ENCODE measurements at regions not wholly inside any gene's neighbourhood (a gene's known extent, or its start where the extent isn't known, plus 50 kb on each side); places are given as distances from the start of the nearest gene placed in this dataset.

DNA sequence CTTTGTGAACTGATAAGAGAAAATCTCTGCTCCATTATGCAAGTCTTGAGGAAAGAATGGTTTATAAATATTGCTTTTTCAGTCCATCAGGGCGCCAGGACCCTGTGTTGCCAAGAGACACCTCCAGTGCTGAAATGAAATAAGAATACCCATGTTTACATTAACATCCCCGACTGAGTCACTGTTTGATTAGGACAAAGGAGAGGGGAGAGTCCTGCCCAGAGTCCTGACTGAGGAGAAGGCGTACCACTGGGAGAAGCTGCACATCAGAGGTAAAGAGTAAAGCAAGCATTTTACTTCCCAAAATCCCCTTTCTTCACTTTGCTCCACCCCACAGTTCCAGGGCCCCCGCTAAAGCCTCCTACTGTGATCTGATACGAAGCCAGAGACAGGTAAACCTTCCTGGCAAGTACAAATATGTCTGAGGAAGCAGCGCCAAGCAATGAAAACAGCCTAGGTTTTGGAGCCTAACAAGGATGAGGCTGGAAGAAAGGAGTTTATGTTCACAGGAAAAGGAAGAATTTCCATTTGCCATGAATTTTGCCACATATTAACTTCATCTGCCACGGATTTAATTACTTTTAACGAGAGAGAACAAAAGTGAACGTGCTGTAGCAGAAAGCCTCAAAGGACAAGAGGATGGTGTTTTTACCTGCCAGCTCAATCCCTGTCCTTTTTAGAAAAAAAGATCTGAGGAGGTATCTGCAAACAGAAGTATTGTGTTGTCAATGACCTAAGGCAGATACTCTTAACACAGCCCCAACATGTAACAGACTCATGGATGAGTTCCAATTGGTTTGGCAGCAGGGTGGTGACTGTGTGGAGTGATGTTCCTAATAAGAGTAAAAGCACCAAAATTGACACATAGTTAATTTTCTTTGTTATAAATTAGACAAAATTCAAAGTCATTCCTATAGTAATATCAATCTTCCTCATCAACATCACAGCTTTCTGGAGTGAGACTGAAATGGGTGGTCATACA, 209.4 kb upstream of the TLE4 start:
- TF ChIP-seq CTCF (IDR thresholded peaks at IDR 0.05): no peak
- TF ChIP-seq POLR2A (IDR thresholded peaks at IDR 0.05): no peak
- Histone ChIP-seq H3K4me1 (no peaks in the 10 kb centered on the region), H3K27me3 (no peaks in the 10 kb centered on the region), H3K4me3 (no peak overlapping the region), H3K27ac (no peak overlapping the region), H3K36me3 (ENCODE audit: low read depth, missing control alignments) (no peaks in the 10 kb centered on the region), H3K9me3 (no peaks in the 10 kb centered on the region)
- no peak for DNase-seq
- 67 to 70% methylated on average over 9 of the region's 9 CpGs for WGBS, 2 donors
- intact Hi-C loops (cut with DNase I; ENCODE audit: low total_unique reads): no loop called here

DNA sequence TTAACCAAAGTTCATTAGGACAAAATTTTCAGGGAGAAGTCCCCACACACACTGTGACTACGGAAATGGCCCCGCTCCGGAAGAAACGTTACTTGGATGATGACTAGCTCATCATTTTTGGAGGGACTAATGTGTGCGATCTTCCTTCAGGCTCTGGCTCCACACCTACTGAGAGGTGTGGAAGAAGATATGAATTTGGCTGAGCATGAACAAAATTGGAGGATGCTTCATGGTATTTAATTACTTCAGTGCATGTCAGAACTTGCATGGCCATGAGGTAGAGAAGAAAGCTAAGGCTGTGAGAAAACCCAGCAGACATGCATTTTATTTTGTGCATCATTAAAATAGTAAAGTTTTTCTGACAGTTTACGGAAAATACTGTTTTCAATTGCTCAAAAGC, 202.1 kb upstream of the TLE4 start:
- no peaks in the 10 kb centered on the region for H3K36me3 ChIP-seq (ENCODE audit: low read depth, missing control alignments)
- TF ChIP-seq POLR2A (IDR thresholded peaks at IDR 0.05): no peak
- no peak for TF ChIP-seq CTCF (IDR thresholded peaks at IDR 0.05)
- no peaks in the 10 kb centered on the region for H3K9me3 ChIP-seq
- H3K27ac ChIP-seq: no peak overlapping the region
- H3K4me1 ChIP-seq: no peaks in the 10 kb centered on the region
- no peak for DNase-seq
- no peaks in the 10 kb centered on the region for H3K27me3 ChIP-seq
- no peak overlapping the region for H3K4me3 ChIP-seq
- WGBS, 2 donors: 81 to 82% methylated on average over 6 of the region's 6 CpGs
- intact Hi-C loops (cut with DNase I; ENCODE audit: low total_unique reads): no loop called here

DNA sequence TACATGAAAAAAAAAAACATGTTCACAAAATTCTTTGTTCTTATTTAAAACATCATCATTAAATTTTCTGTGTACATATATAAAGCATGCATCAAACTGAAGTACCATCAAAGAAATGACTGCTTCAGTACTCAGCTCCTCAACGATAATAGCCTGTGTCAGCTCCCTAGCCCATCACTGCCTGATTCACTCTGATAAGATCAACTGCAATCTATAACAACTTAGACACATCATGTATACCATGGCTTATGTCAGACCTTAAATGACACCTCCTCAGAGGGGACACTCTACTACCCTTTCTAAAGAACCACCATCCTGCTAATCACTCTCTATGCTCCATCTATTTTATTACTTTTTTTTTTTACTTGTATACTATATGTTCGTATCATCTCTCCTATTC, 200.5 kb upstream of the TLE4 start:
- no peak overlapping the region for H3K4me3 ChIP-seq
- TF ChIP-seq CTCF (IDR thresholded peaks at IDR 0.05) (no peak), POLR2A (IDR thresholded peaks at IDR 0.05) (no peak)
- H3K36me3 ChIP-seq (ENCODE audit: low read depth, missing control alignments): no peaks in the 10 kb centered on the region
- no peaks in the 10 kb centered on the region for H3K27me3 ChIP-seq
- intact Hi-C loops (cut with DNase I; ENCODE audit: low total_unique reads): no loop called here
- DNase-seq: no peak
- no peak overlapping the region for H3K27ac ChIP-seq
- no peaks in the 10 kb centered on the region for H3K4me1 ChIP-seq
- 87% methylated on average over 2 of the region's 2 CpGs for WGBS, 2 donors
- H3K9me3 ChIP-seq: no peaks in the 10 kb centered on the region

DNA sequence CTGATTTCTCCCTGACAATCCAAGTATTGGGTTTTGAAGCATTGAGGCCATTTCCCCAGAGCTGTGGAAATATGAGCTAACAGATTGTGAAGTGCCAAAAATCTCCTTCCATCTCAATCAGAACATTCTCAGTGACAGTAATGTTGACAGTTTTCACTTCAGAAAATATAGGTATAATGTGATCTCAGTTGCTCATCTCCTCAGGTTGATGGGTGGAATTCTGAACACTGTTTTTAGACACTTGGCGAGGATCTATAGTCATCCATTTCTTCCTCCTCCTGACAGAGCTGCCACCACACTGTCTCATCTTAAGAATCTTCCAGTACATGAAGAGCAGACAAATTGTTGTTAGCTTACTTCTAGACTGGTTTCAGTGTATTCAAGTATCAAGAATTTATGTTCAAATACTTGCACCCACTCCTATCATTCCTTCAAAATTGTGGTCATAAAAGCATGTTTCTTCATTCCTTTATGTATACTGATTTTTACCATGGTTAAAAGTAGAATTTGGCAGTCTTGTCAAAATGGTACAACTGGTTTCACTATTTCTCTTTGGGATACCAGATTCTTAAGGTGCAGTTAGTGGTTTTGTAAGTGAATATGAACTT, 199.7 kb upstream of the TLE4 start:
- H3K27ac ChIP-seq: no peak overlapping the region
- H3K36me3 ChIP-seq (ENCODE audit: low read depth, missing control alignments): no peaks in the 10 kb centered on the region
- H3K27me3 ChIP-seq: no peaks in the 10 kb centered on the region
- no peaks in the 10 kb centered on the region for H3K4me1 ChIP-seq
- WGBS, 2 donors: 87 to 100% methylated on average over 1 of the region's 1 CpG
- TF ChIP-seq POLR2A (IDR thresholded peaks at IDR 0.05) (no peak), CTCF (IDR thresholded peaks at IDR 0.05) (no peak)
- intact Hi-C loops (cut with DNase I; ENCODE audit: low total_unique reads): no loop called here
- no peak overlapping the region for H3K4me3 ChIP-seq
- no peaks in the 10 kb centered on the region for H3K9me3 ChIP-seq
- DNase-seq: no peak

Data from testis (tissue), 2 donors.